HK-2 (cell line): ENCODE measurements at regions not wholly inside any gene's neighbourhood (a gene's known extent, or its start where the extent isn't known, plus 50 kb on each side); places are given as distances from the start of the nearest gene placed in this dataset.

Experiments
- DNase-seq: peaks from one replicate; pipeline ENCODE4 v3.0.0-alpha.2; 2018; ENCODE audit not compliant: unreplicated experiment

DNA sequence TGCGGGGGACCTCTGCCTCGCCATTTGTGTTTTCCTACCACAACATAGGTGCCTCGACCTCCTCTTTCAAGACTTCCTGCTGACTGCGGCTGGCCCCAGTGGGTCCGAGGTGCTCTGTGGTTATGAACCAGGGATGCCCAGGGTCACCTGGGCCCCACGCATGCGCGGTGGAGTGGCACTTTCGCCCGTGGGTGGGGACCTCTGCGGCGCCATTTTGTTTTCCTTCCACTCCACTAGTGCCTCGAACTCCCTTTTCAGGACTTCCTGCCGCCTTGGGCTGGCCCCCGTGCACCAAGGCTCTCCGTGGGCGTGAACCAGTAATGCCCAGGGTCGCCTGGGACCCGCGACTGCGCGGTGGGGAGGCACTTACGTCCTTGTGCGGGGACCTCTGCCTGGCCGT lies 351.6 kb downstream of the ALG10 start:
- no peak for DNase-seq

DNA sequence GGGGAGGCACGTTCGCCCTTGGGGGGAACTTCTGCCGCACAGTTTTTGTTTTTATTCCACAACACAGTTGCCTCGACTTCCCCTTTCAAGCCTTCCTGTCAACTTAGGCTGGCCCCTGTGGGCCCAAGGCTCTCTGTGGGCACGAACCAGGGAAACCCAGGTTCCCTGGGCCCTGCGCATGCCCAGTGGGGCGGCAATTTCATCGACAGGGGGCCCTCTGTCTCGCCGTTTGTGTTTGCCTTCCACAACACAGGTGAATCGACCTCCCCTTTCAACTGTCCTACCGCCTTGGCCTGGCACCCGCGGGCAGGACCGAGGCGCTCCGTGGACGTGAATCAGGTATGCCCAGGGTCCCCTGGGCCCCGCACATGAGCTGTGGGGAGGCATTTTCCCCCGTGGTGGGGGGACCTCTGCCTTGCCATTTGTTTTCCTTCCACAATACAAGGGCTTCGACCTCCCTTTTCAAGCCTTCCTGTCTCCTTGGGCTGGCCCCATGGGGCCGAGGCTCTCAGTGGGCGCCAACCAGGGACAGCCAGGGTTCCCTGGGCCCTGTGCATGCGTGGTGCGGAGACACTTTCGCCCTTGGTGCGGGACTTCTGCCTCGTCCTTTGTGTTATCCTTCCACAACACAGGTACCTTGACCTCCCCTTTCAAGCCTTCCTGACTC lies 354.0 kb downstream of the ALG10 start:
- DNase-seq: no peak

DNA sequence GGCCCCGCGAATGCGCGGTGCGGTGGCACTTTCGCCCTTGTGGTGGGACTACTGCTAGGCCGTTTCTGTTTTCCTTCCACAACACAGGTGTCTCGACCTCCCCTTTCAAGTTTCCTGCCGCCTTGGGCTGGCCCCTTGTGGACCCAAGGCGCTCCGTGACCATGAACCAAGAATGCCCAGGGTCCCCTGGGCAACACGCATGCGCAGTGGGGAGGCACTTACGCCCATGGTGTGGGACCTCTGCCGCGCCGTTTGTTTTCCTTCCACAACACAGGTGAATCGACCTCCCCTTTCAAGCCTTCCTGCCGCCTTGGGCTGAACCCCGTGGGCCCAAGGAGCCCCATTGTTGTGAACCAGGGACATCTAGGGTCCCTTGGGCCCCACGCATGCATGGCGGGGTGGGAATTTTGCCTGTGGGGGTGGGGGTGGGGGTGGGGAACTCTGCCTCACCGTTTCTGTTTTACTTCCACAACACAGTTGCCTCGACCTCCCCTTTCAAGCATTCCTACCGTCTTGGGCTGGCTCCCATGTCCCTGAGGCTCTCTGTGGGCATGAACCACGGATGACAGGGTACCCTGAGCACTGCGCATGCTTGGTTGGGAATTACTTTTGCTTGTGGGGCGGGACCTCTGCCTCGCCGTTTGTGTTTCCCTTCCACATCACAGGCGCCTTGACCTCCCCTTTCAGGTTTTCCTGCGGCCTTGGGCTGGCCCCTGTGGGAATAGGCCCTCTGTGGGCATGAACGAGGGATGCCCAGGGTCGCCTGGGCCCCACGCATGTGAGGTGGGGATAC lies 355.1 kb downstream of the ALG10 start:
- no peak for DNase-seq

DNA sequence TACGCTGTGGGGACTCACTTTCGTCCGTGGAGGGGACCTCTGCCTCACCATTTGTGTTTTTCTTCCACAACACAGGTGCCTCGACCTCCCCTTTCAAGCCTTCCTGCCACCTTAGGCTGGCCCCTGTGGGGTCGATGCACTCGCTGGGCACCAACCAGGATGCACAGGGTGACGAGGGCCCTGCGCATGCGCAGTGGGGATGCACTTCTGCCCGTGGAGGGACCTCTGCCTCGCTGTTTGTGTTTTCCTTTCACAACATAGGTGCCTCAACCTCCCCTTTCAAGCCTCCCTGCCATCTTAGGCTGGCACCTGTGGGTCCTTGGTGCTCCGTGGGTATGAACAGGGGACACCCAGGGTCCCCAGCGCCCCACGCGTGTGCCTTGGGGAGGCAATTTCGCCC lies 356.8 kb downstream of the ALG10 start:
- no peak for DNase-seq

DNA sequence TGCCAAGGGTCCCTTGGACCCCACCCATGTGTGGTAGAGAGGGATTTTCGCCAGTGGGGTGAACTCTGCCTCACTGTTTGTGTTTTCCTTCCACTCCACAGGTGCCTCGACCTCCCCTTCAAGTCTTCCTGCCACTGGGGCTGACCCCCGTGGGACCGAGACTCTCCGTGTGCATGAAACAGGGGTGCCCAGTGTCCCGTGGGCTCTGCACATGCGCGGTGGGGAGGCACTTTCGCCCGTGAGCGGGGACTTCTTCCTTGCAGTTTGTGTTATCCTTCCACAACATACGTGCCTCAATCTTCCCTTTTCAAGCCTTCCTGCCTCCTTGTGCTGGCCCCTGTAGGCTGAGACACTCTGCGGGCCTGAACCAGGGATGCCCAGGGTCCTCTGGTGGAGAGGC lies 362.4 kb downstream of the ALG10 start:
- DNase-seq: no peak

DNA sequence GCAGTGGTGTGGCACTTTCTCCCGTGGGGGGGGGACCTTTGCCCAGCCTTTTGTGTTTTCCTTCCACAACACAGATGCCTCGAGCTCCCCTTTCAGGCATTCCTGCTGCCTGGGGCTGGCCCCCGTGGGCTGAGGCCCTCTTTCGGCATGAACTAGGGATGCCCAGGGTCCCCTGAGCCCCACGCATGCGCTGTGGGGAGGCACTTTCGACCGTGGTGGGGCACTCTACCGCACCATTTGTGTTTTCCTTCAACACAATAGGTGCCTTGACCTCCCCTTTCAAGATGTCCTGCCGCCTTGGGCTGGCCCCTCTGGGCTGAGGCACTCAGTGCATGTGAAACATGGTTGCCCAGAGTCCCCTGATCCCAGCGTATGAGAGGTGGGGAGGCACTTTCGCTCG lies 363.7 kb downstream of the ALG10 start:
- DNase-seq: no peak

DNA sequence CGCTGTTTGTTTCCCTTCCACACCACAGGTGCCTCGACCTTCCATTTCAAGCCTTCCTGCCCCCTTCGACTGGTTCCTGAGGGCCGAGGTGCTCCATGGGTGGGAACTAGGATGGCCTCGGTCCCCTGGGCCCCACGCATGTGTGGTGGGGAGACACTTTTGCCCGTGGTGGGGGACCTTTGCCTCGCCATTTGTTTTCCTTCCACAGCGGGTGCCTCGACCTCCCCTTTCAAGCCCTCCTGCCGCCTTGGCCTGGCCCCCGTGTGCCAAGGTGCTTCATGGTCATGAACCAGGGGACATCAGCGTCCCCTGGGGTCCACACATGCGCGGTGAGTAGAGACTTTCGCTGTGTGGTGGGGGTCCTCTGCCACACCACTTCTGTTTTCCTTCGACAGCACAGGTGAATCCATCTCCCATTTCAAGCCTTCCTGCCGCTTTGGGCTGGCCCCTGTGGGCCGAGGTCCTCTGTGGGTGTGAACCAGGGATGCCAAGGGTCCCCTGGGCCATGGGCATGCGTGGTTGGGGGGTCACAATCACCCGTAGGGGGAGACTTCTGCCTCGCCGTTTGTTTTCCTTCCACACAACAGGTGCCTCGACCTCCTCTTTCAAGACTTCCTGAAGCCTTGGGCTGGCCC lies 364.4 kb downstream of the ALG10 start:
- no peak for DNase-seq

DNA sequence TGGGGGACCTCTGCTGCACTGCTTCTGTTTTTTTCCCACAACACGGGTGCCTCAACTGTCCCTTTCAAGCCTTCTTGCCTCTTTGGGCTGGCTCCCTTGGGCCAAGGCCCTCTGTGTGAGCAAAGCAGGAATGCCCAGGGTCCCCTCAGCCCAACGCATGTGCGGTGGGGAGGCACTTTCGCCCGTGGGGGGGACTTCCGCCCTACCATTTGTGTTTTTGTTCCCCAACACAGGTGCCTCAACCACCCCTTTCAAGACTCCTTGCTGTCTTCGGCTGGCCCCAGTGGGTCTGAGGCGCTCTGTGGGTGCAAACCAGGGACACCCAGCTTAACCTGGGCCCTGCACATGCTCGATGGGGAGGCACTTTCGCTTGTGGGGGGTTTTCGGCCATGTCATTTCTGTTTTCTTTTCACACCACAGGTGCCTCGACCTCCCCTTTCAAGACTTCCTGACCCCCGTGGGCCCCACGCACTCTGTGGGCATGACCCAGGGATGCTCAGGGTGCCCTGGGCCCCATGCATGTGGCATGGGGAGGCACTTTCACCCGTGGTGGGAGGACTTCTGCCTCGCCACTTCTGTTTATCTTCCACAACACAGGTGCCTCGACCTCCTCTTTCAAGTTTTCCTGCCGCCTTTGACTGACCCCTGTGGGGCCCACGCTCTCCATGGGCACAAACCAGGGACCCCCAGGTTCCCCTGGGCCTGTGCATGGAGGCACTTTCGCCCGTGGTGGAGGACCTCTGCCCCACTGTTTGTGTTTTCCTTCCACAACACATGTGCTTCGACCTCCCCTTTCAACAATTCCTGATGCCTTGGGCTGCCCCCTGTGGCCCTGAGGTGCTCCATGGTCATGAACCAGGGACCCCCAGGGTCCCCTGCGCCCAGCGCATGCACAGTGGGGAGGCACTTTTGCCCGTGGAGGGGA lies 365.7 kb downstream of the ALG10 start:
- DNase-seq: no peak

DNA sequence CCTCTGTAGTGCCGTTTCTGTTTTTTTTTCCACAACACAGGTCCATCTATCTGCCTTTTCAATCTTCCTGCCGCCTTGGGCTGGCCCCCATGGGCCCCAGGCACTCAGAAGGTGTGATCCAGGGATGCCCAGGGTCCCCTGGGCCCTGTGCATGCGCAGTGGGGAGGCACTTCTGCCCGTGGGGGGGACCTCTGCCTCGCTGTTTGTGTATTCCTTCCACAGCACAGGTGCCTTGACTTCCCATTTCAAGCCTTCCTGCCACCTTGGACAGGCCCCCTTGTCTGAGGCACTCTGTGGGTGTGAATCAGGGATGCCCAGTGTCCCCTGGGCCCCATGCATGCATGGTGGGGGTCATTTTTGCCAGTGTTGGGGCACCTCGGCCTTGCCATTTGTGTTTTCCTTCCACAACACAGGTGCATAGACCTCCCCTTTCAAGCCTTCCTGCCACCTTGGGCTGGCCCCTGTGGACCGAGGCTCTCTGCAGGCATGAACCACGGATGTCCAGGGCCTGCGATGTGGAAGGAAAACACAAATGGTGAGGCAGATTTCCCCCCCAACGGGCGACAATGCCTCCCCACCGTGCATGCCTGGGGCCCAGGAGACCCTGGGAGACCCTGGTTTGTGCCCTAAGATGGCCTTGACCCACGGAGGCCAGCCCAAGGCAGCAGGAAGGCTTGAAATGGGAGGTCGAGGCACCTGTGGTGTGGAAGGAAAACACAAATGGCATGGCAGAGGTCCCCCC lies 366.5 kb downstream of the ALG10 start:
- no peak for DNase-seq

DNA sequence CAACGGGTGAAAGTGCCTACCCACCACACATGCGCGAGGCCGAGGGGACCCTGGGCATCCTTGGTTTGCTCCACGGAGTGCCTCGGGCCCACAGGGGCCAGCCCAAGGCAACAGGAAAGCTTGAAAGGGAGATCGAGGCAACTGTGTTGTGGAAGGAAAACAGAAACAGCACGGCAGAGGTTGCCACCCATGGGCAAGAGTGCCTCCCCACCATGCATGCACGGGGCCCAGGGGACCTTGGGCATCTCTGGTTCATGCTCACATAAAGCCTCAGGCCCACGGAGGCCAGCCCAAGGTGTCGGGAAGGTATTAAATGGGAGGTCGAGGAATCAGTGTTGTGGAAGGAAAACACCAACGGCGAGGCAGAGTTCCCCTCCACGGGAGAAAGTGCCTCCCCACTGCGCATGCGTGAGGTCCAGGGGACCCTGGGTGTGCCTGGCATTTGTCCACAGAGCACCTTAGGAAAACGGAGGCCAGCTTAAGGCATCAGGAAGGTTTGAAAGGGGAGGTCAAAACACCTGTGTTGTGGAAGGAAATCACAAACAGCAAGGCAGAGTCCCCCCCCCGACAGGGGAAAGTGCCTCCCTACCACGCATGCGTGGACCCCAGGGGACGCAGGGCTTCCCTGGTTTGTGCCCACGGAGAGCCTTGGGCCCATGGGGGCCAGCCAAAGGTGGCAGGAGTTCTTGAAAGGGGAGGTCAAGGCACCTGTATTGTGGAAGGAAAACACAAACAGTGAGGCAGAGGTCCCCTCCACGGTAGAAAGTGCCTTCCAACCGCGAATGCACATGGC lies 367.3 kb downstream of the ALG10 start:
- no peak for DNase-seq

DNA sequence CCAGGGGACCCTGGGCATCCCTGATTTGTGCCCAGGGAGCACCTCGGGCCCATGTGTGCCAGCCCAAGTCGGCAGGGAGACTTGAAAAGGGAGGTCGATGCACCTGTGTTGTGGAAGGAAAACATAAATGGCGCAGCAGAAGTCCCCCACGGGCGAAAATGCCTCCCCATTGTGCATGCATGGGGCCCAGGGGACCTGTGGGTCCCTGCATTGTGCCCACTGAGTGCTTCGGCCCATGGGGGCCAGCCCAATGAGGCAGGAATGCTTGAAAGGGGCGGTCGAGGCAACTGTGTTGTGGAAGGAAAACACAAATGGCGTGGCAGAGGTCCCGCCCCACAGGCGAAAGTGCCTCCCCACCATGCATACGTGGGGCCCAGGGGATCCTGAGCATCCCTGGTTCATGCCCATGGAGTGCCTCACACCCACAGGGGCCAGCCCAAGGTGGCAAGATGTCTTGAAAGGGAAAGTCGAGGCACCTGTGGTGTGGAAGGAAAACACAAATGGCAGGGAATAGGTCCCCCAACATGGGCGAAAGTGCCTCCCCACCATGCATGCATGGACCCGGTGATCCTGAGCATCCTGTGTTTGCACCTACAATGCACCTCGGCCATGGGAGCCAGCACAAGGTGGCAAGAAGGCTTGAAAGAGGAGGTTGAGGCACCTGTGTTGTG lies 368.0 kb downstream of the ALG10 start:
- no peak for DNase-seq

DNA sequence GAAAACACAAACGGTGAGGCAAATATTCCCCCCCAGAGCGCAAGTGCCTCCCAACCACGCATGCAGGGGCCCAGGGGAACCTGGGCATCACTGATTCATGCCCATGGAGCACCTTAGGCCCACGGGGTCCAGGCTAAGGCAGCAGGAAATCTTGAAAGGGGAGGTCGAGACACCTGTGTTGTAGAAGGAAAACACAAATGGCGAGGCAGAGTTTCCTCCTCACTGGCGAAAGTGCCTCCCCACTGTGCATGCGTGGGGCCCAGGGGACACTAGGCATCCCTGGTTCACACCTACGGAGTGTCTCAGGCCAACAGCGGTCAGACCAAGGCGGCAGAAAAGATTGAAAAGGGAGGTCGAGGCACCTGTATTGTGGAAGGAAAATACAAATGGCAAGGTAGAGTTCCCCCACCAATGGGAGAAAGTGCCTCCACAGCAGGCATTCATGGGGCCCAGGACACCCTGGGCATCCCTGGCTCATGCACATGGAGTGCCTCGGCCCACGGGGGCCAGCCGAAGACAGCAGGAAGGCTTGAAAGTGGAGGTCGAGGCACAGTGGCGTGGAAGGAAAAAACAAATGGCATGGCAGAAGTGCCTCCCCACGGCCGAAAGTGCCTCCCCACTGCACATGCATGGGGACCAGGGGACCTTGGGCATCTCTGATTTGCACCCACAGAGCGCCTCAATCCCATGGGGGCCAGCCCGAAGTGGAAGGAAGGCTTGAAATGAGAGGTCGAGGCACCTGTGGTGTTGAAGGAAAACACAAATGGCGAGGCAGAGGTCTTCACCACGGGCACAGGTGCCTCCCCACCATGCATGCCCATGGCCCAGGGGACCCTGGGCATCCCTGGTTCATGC lies 368.8 kb downstream of the ALG10 start:
- no peak for DNase-seq

DNA sequence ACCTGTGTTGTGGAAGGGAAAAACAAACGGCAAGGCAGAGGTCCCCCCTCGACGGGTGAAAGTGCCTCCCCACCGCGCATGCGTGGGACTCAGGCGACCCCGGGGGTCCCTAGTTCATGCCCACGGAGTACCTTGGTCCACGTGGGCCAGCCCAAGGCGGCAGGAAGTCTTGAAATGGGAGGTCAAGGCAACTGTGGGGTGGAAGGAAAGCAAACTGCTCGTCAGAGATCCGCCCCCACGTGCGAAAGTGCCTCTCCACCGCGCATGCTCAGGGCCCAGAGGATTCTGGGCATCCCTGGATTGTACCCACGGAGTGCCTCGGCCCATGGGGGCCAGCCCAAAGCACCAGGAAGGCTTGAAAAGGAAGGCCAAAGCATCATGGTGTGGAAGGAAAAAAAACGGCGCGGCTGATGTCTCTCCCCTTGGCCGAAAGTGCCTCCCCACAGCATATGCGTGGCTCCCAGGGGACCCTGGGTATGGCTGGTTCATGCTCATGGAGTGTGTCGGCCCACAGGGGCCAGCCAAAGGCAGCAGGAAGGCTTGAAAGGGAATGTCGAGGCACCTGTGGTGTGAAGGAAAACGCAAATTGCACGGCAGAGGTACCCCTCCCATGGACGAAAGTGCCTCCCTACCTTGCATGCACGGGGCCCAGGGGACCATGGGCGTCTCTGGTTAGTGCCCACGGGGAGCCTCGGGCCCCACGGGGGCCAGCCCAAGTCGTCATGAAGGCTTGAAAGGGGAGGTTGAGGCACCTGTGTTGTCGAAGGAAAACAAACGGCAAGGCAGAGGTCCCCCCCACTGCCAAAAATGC lies 369.7 kb downstream of the ALG10 start:
- DNase-seq: no peak

DNA sequence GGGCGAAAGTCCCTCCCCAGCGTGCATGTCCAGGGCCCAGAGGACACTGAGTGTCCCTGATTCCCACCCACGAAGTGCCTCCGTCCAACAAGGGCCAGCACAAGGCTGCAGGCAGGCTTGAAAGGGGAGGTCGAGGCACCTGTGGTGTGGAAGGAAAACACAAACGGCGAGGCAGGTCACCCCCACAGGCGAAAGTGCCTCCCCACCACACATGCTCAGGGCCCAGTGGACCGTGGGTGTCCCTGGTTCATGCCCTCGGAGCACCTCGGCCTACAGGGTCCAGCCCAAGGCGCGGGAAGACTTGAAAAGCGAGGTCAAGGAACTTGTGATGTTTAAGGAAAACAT lies 370.4 kb downstream of the ALG10 start:
- DNase-seq: no peak

DNA sequence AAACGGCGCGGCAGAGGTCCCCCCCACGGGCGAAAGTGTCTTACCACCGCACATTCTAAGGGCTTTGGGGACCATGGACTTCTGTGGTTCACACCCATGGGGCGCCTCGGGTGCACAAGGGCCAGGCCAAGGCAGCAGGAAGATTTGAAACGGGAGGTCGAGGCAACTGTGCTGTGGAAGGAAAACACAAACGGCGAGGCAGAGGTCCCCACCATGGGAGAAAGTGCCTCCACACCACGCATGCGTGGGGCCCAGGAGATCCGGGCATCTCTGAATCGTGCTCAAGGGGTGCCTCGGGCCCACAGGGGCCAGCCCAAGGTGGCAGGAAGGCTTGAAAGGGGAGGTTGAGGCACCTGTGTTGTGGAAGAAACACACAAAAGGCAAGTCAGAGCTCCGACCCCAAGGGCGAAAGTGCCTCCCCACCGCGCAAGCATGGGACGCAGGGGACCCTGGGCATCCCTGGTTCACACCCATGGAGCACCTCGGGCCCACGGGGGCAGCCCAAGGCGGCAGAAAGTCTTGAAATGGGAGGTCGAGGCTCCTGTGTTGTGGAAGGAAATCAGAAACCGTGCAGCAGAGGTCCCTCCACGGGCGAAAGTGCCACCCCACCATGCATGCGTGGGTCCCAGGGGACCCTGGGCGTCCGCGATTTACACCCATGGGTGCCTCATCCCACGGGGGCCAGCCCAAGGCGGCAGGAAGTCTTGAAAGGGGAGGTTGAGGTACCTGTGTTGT lies 371.0 kb downstream of the ALG10 start:
- no peak for DNase-seq

DNA sequence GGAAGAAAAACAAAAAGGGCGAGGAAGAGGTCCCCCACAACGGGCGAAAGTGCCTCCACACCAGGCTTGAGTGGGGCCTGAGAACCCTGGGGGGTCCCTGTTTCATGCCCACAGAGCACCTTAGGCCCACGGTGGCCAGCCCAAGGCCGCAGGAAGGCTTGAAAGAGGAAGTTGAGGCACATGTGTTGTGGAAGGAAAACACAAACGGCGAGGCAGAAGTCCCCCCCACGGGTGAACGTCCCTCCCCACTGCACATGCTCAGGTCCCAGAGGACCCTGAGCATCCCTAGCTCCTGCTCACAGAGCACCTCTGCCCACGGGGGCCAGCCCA lies 371.5 kb downstream of the ALG10 start:
- DNase-seq: no peak

DNA sequence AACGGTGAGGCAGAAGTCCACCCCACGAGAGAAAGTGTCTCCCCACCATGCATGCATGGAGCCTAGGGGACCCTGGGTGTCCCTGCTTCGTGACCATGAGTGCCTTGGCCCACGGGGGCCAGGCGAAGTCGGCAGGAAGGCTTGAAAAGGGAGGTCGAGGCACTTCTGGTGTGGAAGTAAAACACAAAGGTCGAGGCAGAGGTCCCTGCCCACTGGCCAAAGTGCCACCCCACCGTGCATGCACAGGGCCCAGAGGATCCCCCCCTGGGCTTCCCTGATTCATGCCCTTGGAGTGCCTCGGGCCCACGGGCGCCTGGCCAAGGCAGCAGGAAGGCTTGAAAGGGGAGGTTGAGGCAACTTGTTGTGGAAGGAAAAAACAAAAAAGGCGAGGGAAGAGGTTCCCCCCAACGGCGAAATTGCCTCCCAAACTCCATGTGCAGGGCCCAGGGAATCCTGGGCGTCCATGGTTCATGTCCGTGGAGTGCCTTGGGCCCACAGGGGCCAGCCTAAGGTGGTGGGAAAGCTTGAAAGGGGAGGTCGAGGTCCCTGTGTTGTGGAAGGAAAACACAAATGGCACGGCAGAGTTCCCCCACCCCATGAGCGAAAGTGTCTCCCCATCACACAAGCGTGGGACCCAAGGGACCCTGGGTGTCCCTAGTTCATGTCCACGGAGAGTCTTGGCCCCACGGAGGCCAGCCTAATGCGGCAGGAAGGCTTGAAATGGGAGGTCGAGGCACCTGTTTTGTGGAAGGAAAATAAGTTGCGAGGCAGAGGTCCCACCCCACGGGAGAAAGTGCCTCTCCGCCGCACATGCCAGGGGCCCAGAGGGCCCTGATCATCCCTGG lies 372.1 kb downstream of the ALG10 start:
- DNase-seq: no peak
